H1 (cell line): ENCODE measurements at regions not wholly inside any gene's neighbourhood (a gene's known extent, or its start where the extent isn't known, plus 50 kb on each side); places are given as distances from the start of the nearest gene placed in this dataset.

Experiments
- ATF2 ChIP-seq: IDR thresholded peaks from 2 replicates; pipeline ENCODE4 v1.6.1; 2012; ENCODE audit warnings: low read length, inconsistent platforms
- CEBPB ChIP-seq: IDR thresholded peaks from 2 replicates; pipeline ENCODE4 v1.6.1; 2012; ENCODE audit warnings: low read depth, low read length
- CTCF ChIP-seq, 3 experiments: IDR thresholded peaks; 1 replicate in 2 of 3; 2 replicates in 1 of 3; pipeline versions ENCODE4 v1.5.1 to v1.6.1; 2011; ENCODE audit warnings: low read length in 3 of 3, mild to moderate bottlenecking in 3 of 3, inconsistent platforms in 2 of 3, low read depth in 1 of 3, moderate library complexity in 1 of 3; ENCODE audit not compliant: insufficient read depth in 1 of 3; ENCODE audit errors: control extremely low read depth in 1 of 3
- EP300 ChIP-seq, 2 experiments: IDR thresholded peaks; 1 replicate in 1 of 2; 2 replicates in 1 of 2; pipeline ENCODE4 v1.6.1; 2011 to 2012; ENCODE audit warnings: low read depth in 2 of 2, low read length in 2 of 2, mild to moderate bottlenecking in 2 of 2, borderline replicate concordance in 1 of 2, inconsistent platforms in 1 of 2, moderate library complexity in 1 of 2
- EZH2 ChIP-seq: fragments of 200-600 bp; sonication (generic); IDR thresholded peaks from 2 replicates; pipeline ENCODE4 v1.7.1; 2012; ENCODE audit warnings: low read depth, mild to moderate bottlenecking, moderate library complexity, low read length, inconsistent platforms; ENCODE audit not compliant: severe bottlenecking
- POLR2A ChIP-seq, 2 experiments: IDR thresholded peaks; 1 replicate in 1 of 2; 2 replicates in 1 of 2; pipeline ENCODE4 v1.6.1; 2011; ENCODE audit warnings: low read depth in 2 of 2, low read length in 2 of 2, mild to moderate bottlenecking in 2 of 2; ENCODE audit errors: control extremely low read depth in 1 of 2
- POLR2AphosphoS5 ChIP-seq: IDR thresholded peaks from 2 replicates; pipeline ENCODE4 v1.6.1; 2011; ENCODE audit warnings: low read depth, low read length
- RAD21 ChIP-seq, 2 experiments: IDR thresholded peaks in 1 of 2; conservative IDR thresholded peaks in 1 of 2; 2 replicates each; pipeline ENCODE4 v1.6.1; 2011; ENCODE audit warnings: low read depth in 2 of 2, low read length in 2 of 2, improper control_type of control experiment in 1 of 2, inconsistent platforms in 1 of 2, mild to moderate bottlenecking in 1 of 2, moderate library complexity in 1 of 2
- SRF ChIP-seq: IDR thresholded peaks from 2 replicates; pipeline ENCODE4 v1.6.1; 2011; ENCODE audit warnings: mild to moderate bottlenecking, low read depth, low read length, moderate library complexity
- TAF7 ChIP-seq: optimal IDR thresholded peaks from 2 replicates; pipeline ENCODE3; 2011; ENCODE audit warnings: low read depth, mild to moderate bottlenecking, inconsistent platforms, low read length, moderate library complexity, borderline replicate concordance
- TF ChIP-seq, protein P1 (sequence below): IDR thresholded peaks from 2 replicates; pipeline ENCODE4 v1.6.1; 2012; ENCODE audit warnings: inconsistent platforms

DNA sequence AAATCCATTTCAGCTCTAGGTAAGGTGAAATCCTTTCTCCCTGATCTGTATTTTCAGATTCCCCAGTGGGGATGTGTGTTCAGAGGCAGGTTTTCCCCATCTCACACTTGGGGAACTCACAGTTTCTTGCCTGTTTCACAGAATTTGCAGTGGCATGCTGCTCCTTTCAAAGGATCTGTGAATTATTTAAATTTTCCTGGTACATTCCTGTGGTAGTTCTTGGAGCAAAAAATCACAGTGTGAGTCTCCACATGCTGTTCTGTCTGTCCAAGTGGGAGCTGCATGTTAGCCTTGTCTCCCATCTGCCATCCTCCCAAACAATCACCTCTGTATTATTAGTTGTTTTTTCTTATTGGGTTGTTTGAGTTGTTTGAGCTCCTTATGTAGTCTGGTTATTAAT lies 372.9 kb downstream of the ARL6IP6 start:
- no peak for TF ChIP-seq TAF7
- no peak for TF ChIP-seq POLR2A (IDR thresholded peaks at IDR 0.05; ENCODE audit: control extremely low read depth in 1 of 2, low read depth in 2 of 2, low read length in 2 of 2)
- TF ChIP-seq CEBPB = no peak
- TF ChIP-seq ATF2 = no peak
- no peak for TF ChIP-seq RAD21 (IDR thresholded peaks at IDR 0.05 in 1 of 2, conservative IDR thresholded peaks at IDR 0.05 in 1 of 2; ENCODE audit: low read depth in 2 of 2, low read length in 2 of 2)
- TF ChIP-seq, protein P1, sequence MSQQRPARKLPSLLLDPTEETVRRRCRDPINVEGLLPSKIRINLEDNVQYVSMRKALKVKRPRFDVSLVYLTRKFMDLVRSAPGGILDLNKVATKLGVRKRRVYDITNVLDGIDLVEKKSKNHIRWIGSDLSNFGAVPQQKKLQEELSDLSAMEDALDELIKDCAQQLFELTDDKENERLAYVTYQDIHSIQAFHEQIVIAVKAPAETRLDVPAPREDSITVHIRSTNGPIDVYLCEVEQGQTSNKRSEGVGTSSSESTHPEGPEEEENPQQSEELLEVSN = no peak
- no peak for TF ChIP-seq EP300 (IDR thresholded peaks at IDR 0.05; ENCODE audit: borderline replicate concordance in 1 of 2, low read depth in 2 of 2, low read length in 2 of 2)
- TF ChIP-seq CTCF (IDR thresholded peaks at IDR 0.05; ENCODE audit: control extremely low read depth in 1 of 3, insufficient read depth in 1 of 3, low read depth in 1 of 3, low read length in 3 of 3) = no peak
- TF ChIP-seq POLR2AphosphoS5 = no peak
- no peak for TF ChIP-seq SRF
- TF ChIP-seq EZH2 = no peak
